ENCODE measurements at regions not wholly inside any gene's neighbourhood (a gene's known extent, or its start where the extent isn't known, plus 50 kb on each side); places are given as distances from the start of the nearest gene placed in this dataset.

DNA sequence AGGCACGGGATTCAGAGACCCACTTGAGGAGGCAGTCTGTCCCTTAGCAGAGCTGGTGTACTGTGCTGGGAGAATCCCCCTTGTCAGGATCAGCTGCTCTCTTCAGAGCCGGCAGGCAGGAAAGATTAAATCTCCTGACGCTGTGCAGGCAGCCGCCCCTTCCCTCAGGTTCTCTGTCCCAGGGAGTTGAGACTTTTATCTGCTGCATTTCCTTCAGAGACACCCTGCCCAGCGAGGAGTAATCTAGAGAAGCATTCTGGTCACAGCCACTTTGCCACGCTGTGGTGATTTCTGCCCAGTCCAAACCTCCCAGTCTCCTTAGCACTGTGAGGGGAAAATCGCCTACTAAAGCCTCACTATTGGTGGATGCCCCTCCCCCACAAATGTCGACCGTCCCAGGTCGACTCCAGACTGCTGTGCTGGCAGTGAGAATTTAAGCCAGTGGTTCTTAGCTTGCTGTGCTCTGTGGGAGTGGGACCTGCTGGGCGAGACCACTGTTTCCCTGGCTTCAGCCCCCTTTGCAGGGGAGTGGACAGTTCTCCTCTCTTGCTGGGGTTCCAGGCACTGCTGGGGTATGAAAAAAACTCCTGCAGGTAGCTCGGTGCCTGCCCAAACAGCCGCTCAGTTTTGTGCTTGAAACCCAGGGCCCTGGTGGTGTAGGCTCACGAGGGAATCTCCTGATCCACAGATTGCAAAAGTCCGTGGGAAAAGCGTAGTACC lies 265.4 kb downstream of the ZWINT start:
- Histone ChIP-seq H3K27me3 (replicated peaks in 1 of 2; ENCODE audit: control insufficient read depth in 2 of 2, insufficient read depth in 2 of 2, low read length in 1 of 2) (no peaks in the 10 kb centered on the region), H3K9ac (ENCODE audit: control insufficient read depth, insufficient read depth, low read length) (no peak overlapping the region), H3K4me2 (ENCODE audit: control insufficient read depth, insufficient read depth) (no peak overlapping the region), H3K36me3 (ENCODE audit: control insufficient read depth in 2 of 2, insufficient read depth in 2 of 2, low read length in 1 of 2) (no peaks in the 10 kb centered on the region), H2AFZ (ENCODE audit: control insufficient read depth, low read depth, low read length) (no peak overlapping the region), H3K9me3 (replicated peaks; ENCODE audit: control insufficient read depth, insufficient read depth, low read length) (no peaks in the 10 kb centered on the region), H3K79me2 (ENCODE audit: control insufficient read depth, insufficient read depth, low read length) (no peaks in the 10 kb centered on the region), H4K20me1 (ENCODE audit: control insufficient read depth, insufficient read depth) (no peaks in the 10 kb centered on the region), H3K27ac (ENCODE audit: control insufficient read depth, insufficient read depth) (no peak overlapping the region), H3K4me1 (ENCODE audit: control insufficient read depth, insufficient read depth, low read length) (no peaks in the 10 kb centered on the region), H3K4me3 (no peak overlapping the region)
- POLR2A ChIA-PET = no interaction called here
- DNase-seq (ENCODE audit: low read depth, low spot score) (no peak), FAIRE-seq (no peak), ATAC-seq (no peak)
- in situ Hi-C loops (cut with MboI) = no loop called here
- WGBS (ENCODE audit: insufficient coverage, insufficient replicate concordance, low lambda C conversion rate, missing lambda C conversion rate) = 10% methylated on average over 16 of the region's 16 CpGs
- SMC1A ChIA-PET (ENCODE audit: uncharacterized antibody, unreplicated experiment) = no interaction called here
- RAD21 ChIA-PET (ENCODE audit: unreplicated experiment) = no interaction called here
- CTCF ChIA-PET = no interaction called here
- intact Hi-C loops (cut with micrococcal nuclease; ENCODE audit: unreplicated experiment) = no loop called here
- BruUV-seq (replicated peaks) = no TSS peak
- no peak for TF ChIP-seq BHLHE40 (IDR thresholded peaks at IDR 0.05; ENCODE audit: borderline replicate concordance in 1 of 2, low read depth in 2 of 2, low read length in 1 of 2)
- no peak for TF ChIP-seq NFIC (IDR thresholded peaks at IDR 0.05; ENCODE audit: low read depth, low read length)
- TF ChIP-seq, protein P1, sequence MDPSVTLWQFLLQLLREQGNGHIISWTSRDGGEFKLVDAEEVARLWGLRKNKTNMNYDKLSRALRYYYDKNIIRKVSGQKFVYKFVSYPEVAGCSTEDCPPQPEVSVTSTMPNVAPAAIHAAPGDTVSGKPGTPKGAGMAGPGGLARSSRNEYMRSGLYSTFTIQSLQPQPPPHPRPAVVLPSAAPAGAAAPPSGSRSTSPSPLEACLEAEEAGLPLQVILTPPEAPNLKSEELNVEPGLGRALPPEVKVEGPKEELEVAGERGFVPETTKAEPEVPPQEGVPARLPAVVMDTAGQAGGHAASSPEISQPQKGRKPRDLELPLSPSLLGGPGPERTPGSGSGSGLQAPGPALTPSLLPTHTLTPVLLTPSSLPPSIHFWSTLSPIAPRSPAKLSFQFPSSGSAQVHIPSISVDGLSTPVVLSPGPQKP (IDR thresholded peaks at IDR 0.05; ENCODE audit: low read depth, low read length) = no peak
- no peak for TF ChIP-seq SIN3A (IDR thresholded peaks at IDR 0.05; ENCODE audit: low read depth, low read length)
- TF ChIP-seq, protein P2, sequence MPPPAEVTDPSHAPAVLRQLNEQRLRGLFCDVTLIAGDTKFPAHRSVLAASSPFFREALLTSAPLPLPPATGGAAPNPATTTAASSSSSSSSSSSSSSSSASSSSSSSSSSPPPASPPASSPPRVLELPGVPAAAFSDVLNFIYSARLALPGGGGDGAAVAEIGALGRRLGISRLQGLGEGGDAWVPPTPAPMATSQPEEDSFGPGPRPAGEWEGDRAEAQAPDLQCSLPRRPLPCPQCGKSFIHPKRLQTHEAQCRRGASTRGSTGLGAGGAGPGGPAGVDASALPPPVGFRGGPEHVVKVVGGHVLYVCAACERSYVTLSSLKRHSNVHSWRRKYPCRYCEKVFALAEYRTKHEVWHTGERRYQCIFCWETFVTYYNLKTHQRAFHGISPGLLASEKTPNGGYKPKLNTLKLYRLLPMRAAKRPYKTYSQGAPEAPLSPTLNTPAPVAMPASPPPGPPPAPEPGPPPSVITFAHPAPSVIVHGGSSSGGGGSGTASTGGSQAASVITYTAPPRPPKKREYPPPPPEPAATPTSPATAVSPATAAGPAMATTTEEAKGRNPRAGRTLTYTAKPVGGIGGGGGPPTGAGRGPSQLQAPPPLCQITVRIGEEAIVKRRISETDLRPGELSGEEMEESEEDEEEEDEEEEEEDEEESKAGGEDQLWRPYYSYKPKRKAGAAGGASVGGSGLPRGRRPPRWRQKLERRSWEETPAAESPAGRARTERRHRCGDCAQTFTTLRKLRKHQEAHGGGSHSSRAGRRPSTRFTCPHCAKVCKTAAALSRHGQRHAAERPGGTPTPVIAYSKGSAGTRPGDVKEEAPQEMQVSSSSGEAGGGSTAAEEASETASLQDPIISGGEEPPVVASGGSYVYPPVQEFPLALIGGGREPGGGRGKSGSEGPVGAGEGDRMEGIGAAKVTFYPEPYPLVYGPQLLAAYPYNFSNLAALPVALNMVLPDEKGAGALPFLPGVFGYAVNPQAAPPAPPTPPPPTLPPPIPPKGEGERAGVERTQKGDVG (CRISPR knock-in tag; IDR thresholded peaks at IDR 0.05) = no peak
- TF ChIP-seq SMARCA5 (IDR thresholded peaks at IDR 0.05) = no peak
- TF ChIP-seq, protein P3, sequence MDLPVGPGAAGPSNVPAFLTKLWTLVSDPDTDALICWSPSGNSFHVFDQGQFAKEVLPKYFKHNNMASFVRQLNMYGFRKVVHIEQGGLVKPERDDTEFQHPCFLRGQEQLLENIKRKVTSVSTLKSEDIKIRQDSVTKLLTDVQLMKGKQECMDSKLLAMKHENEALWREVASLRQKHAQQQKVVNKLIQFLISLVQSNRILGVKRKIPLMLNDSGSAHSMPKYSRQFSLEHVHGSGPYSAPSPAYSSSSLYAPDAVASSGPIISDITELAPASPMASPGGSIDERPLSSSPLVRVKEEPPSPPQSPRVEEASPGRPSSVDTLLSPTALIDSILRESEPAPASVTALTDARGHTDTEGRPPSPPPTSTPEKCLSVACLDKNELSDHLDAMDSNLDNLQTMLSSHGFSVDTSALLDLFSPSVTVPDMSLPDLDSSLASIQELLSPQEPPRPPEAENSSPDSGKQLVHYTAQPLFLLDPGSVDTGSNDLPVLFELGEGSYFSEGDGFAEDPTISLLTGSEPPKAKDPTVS (IDR thresholded peaks at IDR 0.05; ENCODE audit: low read depth, low read length) = no peak
- TF ChIP-seq, protein P4, sequence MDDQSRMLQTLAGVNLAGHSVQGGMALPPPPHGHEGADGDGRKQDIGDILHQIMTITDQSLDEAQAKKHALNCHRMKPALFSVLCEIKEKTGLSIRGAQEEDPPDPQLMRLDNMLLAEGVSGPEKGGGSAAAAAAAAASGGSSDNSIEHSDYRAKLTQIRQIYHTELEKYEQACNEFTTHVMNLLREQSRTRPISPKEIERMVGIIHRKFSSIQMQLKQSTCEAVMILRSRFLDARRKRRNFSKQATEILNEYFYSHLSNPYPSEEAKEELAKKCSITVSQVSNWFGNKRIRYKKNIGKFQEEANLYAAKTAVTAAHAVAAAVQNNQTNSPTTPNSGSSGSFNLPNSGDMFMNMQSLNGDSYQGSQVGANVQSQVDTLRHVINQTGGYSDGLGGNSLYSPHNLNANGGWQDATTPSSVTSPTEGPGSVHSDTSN (IDR thresholded peaks at IDR 0.05; ENCODE audit: insufficient replicate concordance, low read depth, low read length) = no peak
- TF ChIP-seq CHD2 (IDR thresholded peaks at IDR 0.05; ENCODE audit: borderline replicate concordance, low read depth, low read length) = no peak
- TF ChIP-seq, protein P5, sequence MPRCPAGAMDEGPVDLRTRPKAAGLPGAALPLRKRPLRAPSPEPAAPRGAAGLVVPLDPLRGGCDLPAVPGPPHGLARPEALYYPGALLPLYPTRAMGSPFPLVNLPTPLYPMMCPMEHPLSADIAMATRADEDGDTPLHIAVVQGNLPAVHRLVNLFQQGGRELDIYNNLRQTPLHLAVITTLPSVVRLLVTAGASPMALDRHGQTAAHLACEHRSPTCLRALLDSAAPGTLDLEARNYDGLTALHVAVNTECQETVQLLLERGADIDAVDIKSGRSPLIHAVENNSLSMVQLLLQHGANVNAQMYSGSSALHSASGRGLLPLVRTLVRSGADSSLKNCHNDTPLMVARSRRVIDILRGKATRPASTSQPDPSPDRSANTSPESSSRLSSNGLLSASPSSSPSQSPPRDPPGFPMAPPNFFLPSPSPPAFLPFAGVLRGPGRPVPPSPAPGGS (IDR thresholded peaks at IDR 0.05; ENCODE audit: borderline replicate concordance, insufficient read depth, low read depth, low read length, poor library complexity, severe bottlenecking) = no peak
- TF ChIP-seq IKZF2 (IDR thresholded peaks at IDR 0.05) = no peak
- TF ChIP-seq, protein P6, sequence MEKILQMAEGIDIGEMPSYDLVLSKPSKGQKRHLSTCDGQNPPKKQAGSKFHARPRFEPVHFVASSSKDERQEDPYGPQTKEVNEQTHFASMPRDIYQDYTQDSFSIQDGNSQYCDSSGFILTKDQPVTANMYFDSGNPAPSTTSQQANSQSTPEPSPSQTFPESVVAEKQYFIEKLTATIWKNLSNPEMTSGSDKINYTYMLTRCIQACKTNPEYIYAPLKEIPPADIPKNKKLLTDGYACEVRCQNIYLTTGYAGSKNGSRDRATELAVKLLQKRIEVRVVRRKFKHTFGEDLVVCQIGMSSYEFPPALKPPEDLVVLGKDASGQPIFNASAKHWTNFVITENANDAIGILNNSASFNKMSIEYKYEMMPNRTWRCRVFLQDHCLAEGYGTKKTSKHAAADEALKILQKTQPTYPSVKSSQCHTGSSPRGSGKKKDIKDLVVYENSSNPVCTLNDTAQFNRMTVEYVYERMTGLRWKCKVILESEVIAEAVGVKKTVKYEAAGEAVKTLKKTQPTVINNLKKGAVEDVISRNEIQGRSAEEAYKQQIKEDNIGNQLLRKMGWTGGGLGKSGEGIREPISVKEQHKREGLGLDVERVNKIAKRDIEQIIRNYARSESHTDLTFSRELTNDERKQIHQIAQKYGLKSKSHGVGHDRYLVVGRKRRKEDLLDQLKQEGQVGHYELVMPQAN (conservative IDR thresholded peaks at IDR 0.05) = no peak
